PC-3 (cell line): ENCODE measurements at regions not wholly inside any gene's neighbourhood (a gene's known extent, or its start where the extent isn't known, plus 50 kb on each side); places are given as distances from the start of the nearest gene placed in this dataset.

ENCODE experiments used
- EZH2 ChIP-seq: fragments of 300-600 bp; sonication (generic); IDR thresholded peaks from one replicate; pipeline ENCODE4 v1.6.1; 2017; ENCODE audit warnings: antibody characterized with exemption, mild to moderate bottlenecking, low read length; ENCODE audit not compliant: unreplicated experiment
- TF ChIP-seq, protein P1 (sequence below): fragments of 300-600 bp; sonication (generic); conservative IDR thresholded peaks from 2 replicates; pipeline ENCODE4 v1.5.1; 2017; ENCODE audit warnings: antibody characterized with exemption, low read depth, mild to moderate bottlenecking, low read length

DNA sequence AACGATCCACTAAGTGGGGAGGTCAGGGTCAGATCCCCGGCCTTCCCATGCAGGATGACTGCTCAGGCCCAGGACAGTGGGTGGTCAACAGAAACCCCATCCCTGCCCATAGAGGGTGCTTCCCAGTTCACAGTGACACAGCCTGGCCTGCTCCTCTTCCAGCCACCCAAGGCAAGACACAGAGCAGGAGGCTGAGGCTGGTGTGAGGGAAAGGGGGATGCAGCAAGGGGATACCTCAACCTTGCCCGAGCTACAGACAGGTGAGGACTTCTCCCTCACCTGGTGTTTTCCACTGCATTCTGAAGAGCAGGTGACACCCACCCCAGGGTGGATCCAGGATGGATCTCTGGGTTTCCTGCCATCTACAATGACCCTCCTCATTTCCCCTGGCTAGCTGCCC is 106.7 kb downstream of the KIF26A start:
- TF ChIP-seq EZH2 = no peak
- TF ChIP-seq, protein P1, sequence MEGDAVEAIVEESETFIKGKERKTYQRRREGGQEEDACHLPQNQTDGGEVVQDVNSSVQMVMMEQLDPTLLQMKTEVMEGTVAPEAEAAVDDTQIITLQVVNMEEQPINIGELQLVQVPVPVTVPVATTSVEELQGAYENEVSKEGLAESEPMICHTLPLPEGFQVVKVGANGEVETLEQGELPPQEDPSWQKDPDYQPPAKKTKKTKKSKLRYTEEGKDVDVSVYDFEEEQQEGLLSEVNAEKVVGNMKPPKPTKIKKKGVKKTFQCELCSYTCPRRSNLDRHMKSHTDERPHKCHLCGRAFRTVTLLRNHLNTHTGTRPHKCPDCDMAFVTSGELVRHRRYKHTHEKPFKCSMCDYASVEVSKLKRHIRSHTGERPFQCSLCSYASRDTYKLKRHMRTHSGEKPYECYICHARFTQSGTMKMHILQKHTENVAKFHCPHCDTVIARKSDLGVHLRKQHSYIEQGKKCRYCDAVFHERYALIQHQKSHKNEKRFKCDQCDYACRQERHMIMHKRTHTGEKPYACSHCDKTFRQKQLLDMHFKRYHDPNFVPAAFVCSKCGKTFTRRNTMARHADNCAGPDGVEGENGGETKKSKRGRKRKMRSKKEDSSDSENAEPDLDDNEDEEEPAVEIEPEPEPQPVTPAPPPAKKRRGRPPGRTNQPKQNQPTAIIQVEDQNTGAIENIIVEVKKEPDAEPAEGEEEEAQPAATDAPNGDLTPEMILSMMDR = no peak
